Thyroid gland (tissue), 4 donors: ENCODE measurements at regions not wholly inside any gene's neighbourhood (a gene's known extent, or its start where the extent isn't known, plus 50 kb on each side); places are given as distances from the start of the nearest gene placed in this dataset.

ENCODE experiments used
- DNase-seq, 2 donors: peaks; one replicate each; pipeline ENCODE4 v3.0.0-alpha.2; 2019
- H3K27ac ChIP-seq, 3 donors: fragments of 200-600 bp; sonication (generic); 1 replicate in 2 of 3; 2 replicates in 1 of 3; pipeline ENCODE4 v1.5.1; 2016 to 2019; ENCODE audit warnings: mild to moderate bottlenecking in 1 of 3, moderate library complexity in 1 of 3
- H3K27me3 ChIP-seq: fragments of 200-600 bp; sonication (generic); one replicate; pipeline ENCODE4 v1.5.1; 2019
- H3K36me3 ChIP-seq, 2 donors: fragments of 200-600 bp; sonication (generic); one replicate each; pipeline ENCODE4 v1.5.1; 2016 to 2019
- H3K4me1 ChIP-seq, 2 donors: fragments of 200-600 bp; sonication (generic); one replicate each; pipeline ENCODE4 v1.5.1; 2017 to 2019
- H3K4me3 ChIP-seq, 3 donors: fragments of 200-600 bp; sonication (generic); replicated peaks in 1 of 3; 1 replicate in 2 of 3; 2 replicates in 1 of 3; pipeline ENCODE4 v1.5.1; 2016; ENCODE audit warnings: mild to moderate bottlenecking in 1 of 3
- H3K9me3 ChIP-seq: fragments of 200-600 bp; sonication (generic); one replicate; pipeline ENCODE4 v1.5.1; 2017
- POLR2A ChIP-seq, 2 donors: fragments of 450-650 bp; IDR thresholded peaks; one replicate each; pipeline ENCODE4 v1.6.1; 2017; ENCODE audit warnings: antibody characterized with exemption in 2 of 2, mild to moderate bottlenecking in 2 of 2, moderate library complexity in 1 of 2
- WGBS, 2 donors: methylation state at CpG; one replicate each; pipeline ENCODE4 v1.1.5; 2017; 5-methylcytosine and 5-hydroxymethylcytosine counted together
- intact Hi-C: fragments of 100-400 bp; cut with DNase I; formaldehyde crosslinking; loops from one replicate; pipeline ENCODE4 v1.15.1; 2023
- TF ChIP-seq, protein P1 (sequence below), 6 experiments: fragments of 200-600 bp in 3 of 6; fragments of 450-650 bp in 3 of 6; sonication (generic) in 3 of 6; IDR thresholded peaks; one replicate each; pipeline ENCODE4 v1.5.1; 2016 to 2019; ENCODE audit warnings: antibody characterized with exemption in 6 of 6, mild to moderate bottlenecking in 2 of 6, inconsistent platforms in 1 of 6, moderate library complexity in 1 of 6

DNA sequence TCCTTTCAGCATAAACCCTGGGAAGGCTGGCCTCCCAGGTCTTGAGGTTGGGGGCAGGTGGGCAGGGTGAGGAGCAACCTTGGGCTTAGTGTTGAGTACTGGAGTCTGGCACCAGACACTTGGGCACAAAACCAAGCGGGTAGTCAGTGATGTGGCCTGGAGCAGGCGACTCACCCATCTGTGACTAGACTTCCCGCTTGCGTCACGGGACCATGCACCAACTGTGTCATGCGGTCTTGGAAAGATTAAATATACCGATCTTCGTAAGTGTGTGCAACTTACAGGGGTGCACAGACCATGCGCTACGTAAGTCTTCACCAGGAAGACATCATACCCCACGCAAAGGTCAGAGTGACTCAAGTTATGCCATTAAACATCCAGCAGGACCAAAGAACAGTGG, 304.4 kb upstream of the IRX4 start:
- H3K9me3 ChIP-seq = no peaks in the 10 kb centered on the region
- no peak overlapping the region for H3K27ac ChIP-seq
- no peak for TF ChIP-seq POLR2A (IDR thresholded peaks at IDR 0.05)
- TF ChIP-seq, protein P1, sequence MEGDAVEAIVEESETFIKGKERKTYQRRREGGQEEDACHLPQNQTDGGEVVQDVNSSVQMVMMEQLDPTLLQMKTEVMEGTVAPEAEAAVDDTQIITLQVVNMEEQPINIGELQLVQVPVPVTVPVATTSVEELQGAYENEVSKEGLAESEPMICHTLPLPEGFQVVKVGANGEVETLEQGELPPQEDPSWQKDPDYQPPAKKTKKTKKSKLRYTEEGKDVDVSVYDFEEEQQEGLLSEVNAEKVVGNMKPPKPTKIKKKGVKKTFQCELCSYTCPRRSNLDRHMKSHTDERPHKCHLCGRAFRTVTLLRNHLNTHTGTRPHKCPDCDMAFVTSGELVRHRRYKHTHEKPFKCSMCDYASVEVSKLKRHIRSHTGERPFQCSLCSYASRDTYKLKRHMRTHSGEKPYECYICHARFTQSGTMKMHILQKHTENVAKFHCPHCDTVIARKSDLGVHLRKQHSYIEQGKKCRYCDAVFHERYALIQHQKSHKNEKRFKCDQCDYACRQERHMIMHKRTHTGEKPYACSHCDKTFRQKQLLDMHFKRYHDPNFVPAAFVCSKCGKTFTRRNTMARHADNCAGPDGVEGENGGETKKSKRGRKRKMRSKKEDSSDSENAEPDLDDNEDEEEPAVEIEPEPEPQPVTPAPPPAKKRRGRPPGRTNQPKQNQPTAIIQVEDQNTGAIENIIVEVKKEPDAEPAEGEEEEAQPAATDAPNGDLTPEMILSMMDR (IDR thresholded peaks at IDR 0.05) = no peak
- no peaks in the 10 kb centered on the region for H3K4me1 ChIP-seq
- no peaks in the 10 kb centered on the region for H3K36me3 ChIP-seq
- no peak for DNase-seq
- H3K4me3 ChIP-seq = no peak overlapping the region
- WGBS, 2 donors = 94 to 96% methylated on average over 11 of the region's 11 CpGs
- no peaks in the 10 kb centered on the region for H3K27me3 ChIP-seq
- intact Hi-C loops = no loop called here

DNA sequence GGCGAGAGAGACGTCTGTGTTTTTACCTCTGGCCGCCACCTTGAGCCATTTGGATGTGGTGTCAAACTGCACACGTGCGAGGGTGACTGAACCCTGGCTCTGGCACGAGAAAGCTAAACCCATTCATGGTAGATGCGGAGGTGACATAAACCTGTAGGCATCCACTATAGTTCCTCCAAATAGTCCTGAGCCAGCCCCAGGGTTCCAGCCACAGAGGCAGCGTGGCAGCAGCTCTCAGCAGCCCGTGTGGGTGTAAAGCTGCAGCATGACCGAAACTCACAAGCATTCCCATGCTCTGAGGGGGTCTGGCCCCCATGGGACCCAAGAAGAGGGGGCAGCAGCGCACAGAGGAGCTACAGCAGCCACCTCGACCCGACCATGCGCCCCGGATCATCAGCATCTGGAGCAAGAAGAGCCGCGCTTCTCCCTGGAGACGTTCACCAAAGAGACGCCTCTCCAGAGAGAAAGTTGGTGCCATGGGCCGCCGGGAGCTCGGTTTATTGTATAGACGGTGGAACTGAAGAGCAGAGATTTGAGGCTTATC, 303.8 kb upstream of the IRX4 start:
- DNase-seq = no peak
- no peaks in the 10 kb centered on the region for H3K4me1 ChIP-seq
- no peak overlapping the region for H3K4me3 ChIP-seq
- no peaks in the 10 kb centered on the region for H3K27me3 ChIP-seq
- H3K36me3 ChIP-seq = no peaks in the 10 kb centered on the region
- H3K27ac ChIP-seq = no peak overlapping the region
- 85 to 94% methylated on average over 23 of the region's 23 CpGs for WGBS, 2 donors
- TF ChIP-seq POLR2A (IDR thresholded peaks at IDR 0.05) = no peak
- TF ChIP-seq, protein P1 (IDR thresholded peaks at IDR 0.05) = no peak
- H3K9me3 ChIP-seq = no peaks in the 10 kb centered on the region
- intact Hi-C loops = no loop called here

DNA sequence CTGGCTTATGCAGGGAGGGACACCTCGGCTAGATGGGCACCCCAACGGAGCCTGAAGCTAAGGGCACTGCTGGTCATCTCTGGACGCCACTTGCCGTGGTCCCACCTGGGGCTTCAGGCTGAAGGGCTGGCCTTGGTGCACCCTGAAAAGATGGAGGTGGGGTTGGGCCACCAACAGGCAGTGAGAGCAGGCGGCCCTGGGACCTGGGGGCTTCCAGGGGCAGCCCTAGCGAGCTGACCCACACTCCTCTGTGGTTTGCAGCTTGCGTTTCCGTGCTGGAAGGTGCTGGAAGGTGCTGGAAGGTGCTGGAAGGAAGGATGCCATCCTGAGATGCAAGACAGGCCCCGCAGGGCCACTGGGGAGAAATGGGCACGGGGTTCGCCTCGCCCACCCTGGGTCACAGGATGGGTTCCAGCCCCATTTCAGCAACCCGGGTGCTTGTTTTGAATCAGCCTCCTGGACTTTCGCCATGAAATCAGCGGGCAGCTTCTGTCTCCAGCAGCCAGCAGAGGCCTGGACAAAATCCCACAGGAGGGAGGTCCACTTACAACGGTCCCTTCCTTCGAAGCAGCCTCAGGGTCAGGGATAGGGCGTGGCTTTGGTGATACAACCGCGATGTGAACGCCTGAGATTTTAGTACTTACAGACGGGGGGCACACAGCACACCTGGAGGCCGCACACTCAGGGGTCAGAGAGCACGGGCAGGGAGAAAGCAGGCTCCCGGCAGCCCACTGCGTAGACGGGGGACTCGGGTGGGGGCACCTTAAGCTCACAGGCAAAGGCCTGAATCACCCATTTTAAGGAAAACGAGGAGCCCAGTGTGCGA, 303.1 kb upstream of the IRX4 start:
- no peaks in the 10 kb centered on the region for H3K27me3 ChIP-seq
- no peaks in the 10 kb centered on the region for H3K9me3 ChIP-seq
- intact Hi-C loops = no loop called here
- TF ChIP-seq, protein P1 (IDR thresholded peaks at IDR 0.05) = no peak
- TF ChIP-seq POLR2A (IDR thresholded peaks at IDR 0.05) = no peak
- 87 to 92% methylated on average over 22 to 28 of the region's 30 CpGs for WGBS, 2 donors
- H3K36me3 ChIP-seq = no peaks in the 10 kb centered on the region
- no peak overlapping the region for H3K27ac ChIP-seq
- H3K4me1 ChIP-seq = no peaks in the 10 kb centered on the region
- no peak for DNase-seq
- no peak overlapping the region for H3K4me3 ChIP-seq

DNA sequence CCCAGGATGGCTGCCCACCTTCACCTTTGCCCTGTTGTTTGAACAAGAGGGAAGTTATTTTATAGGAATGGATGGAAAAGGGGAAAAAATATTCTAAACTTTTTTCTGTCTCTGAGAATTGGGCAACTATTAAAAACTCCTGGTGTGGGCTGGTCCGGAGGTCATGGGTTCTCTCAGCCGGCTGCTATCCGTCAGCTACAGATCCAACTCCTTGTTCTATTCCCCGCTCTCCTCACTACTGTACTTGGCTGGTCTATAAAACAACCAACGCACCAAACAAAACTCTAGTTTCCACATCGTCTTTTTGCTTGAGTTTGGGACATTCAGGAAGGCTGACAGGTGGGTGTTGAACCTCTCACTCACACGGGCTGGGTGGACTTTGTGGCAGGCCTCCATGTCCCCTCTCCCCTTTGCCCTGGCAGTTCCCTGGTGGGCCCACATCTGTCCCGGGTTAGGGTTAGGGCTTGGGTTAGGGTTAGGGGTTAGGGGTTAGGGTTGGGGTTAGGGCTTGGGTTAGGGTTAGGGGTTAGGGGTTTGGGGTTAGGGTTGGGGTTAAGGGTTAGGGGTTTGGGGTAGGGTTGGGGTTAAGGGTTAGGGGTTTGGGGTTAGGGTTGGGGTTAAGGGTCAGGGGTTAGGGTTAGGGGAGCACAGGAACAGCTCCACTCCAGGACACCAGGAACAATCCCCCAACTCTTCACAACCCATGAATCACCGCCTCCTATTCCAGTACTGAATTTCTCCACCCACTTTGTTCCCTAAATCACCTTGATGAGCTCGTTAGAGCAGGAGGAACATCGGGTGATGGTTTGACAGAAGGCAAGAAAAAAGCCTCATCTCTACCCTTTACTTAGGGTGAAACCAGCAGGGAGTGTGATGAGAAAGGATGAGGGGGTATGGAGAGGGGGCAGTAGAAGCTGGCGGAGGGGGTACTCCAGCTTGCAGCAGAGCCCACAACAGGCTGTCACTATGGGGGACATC, 302.1 kb upstream of the IRX4 start:
- DNase-seq = no peak

More for the DNA sequence above, 302.1 kb upstream of the IRX4 start:
- Histone ChIP-seq H3K27me3 (no peaks in the 10 kb centered on the region), H3K9me3 (no peaks in the 10 kb centered on the region), H3K4me3 (no peak overlapping the region), H3K27ac (no peak overlapping the region), H3K36me3 (no peaks in the 10 kb centered on the region), H3K4me1 (no peaks in the 10 kb centered on the region)
- WGBS, 2 donors = 77 to 87% methylated on average over 12 of the region's 12 CpGs
- no peak for TF ChIP-seq POLR2A (IDR thresholded peaks at IDR 0.05)
- TF ChIP-seq, protein P1 (IDR thresholded peaks at IDR 0.05) = no peak
- intact Hi-C loops = no loop called here
